Liver (tissue), 3 donors: ENCODE measurements at regions not wholly inside any gene's neighbourhood (a gene's known extent, or its start where the extent isn't known, plus 50 kb on each side); places are given as distances from the start of the nearest gene placed in this dataset.

Experiments used
- EGR1 ChIP-seq, 2 donors: IDR thresholded peaks; 2 replicates each; pipeline ENCODE4 v1.6.1; 2016 to 2018; ENCODE audit warnings: antibody characterized with exemption in 2 of 2, low read depth in 2 of 2
- FOXA2 ChIP-seq: IDR thresholded peaks from 2 replicates; pipeline ENCODE4 v1.6.1; 2016; ENCODE audit warnings: antibody characterized with exemption
- JUND ChIP-seq, 2 donors: IDR thresholded peaks; 2 replicates each; pipeline ENCODE4 v1.6.1; 2016; ENCODE audit warnings: antibody characterized with exemption in 2 of 2
- RAD21 ChIP-seq, 2 donors: IDR thresholded peaks; 2 replicates each; pipeline ENCODE4 v1.6.1; 2016; ENCODE audit warnings: antibody characterized with exemption in 2 of 2, mild to moderate bottlenecking in 2 of 2
- RXRA ChIP-seq, 2 donors: IDR thresholded peaks; 2 replicates each; pipeline ENCODE4 v1.6.1; 2017 to 2018; ENCODE audit warnings: antibody characterized with exemption in 2 of 2, mild to moderate bottlenecking in 1 of 2
- TAF1 ChIP-seq: conservative IDR thresholded peaks from 2 replicates; pipeline ENCODE4 v1.6.1; 2016; ENCODE audit warnings: antibody characterized with exemption, mild to moderate bottlenecking
- TF ChIP-seq, protein P1 (sequence below): fragments of 150-350 bp; IDR thresholded peaks from 2 replicates; pipeline ENCODE4 v1.5.1; 2017; ENCODE audit warnings: improper control_type of control experiment, low read depth, low read length; ENCODE audit not compliant: missing input control
- TF ChIP-seq, protein P2 (sequence below): IDR thresholded peaks from 2 replicates; pipeline ENCODE4 v1.6.1; 2016; ENCODE audit warnings: antibody characterized with exemption
- TF ChIP-seq, protein P3 (sequence below): IDR thresholded peaks from 2 replicates; pipeline ENCODE4 v1.6.1; 2016; ENCODE audit warnings: antibody characterized with exemption, mild to moderate bottlenecking
- TF ChIP-seq, protein P4 (sequence below): IDR thresholded peaks from 2 replicates; pipeline ENCODE4 v1.6.1; 2016; ENCODE audit warnings: antibody characterized with exemption
- donor health status: healthy.
- donor health status: healthy.

DNA sequence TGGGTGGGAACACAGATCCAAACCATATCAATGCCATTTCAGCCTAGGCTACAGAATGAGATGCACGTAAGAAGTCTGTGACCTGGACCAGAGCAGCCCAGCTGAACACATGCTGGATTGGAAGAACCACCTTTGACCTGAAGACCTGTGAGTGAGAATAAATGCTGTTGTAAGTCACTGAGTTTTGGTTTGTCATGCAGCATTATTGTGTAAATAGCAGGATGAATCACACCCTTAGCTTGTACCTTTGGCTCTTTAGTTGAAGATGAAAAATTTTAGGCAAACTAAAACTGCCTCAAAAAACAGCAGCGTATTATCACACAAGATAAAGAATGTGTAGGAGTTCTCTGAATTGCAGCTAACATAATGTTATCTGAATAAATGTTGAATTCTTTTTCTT, 199.4 kb upstream of the LRIG3 start:
- TF ChIP-seq FOXA2 (no peak), JUND (IDR thresholded peaks at IDR 0.05) (no peak), RAD21 (IDR thresholded peaks at IDR 0.05) (no peak), TAF1 (no peak), RXRA (IDR thresholded peaks at IDR 0.05) (no peak), EGR1 (IDR thresholded peaks at IDR 0.05; ENCODE audit: low read depth in 2 of 2) (no peak)
- TF ChIP-seq, protein P1, sequence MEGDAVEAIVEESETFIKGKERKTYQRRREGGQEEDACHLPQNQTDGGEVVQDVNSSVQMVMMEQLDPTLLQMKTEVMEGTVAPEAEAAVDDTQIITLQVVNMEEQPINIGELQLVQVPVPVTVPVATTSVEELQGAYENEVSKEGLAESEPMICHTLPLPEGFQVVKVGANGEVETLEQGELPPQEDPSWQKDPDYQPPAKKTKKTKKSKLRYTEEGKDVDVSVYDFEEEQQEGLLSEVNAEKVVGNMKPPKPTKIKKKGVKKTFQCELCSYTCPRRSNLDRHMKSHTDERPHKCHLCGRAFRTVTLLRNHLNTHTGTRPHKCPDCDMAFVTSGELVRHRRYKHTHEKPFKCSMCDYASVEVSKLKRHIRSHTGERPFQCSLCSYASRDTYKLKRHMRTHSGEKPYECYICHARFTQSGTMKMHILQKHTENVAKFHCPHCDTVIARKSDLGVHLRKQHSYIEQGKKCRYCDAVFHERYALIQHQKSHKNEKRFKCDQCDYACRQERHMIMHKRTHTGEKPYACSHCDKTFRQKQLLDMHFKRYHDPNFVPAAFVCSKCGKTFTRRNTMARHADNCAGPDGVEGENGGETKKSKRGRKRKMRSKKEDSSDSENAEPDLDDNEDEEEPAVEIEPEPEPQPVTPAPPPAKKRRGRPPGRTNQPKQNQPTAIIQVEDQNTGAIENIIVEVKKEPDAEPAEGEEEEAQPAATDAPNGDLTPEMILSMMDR: no peak
- TF ChIP-seq, protein P2, sequence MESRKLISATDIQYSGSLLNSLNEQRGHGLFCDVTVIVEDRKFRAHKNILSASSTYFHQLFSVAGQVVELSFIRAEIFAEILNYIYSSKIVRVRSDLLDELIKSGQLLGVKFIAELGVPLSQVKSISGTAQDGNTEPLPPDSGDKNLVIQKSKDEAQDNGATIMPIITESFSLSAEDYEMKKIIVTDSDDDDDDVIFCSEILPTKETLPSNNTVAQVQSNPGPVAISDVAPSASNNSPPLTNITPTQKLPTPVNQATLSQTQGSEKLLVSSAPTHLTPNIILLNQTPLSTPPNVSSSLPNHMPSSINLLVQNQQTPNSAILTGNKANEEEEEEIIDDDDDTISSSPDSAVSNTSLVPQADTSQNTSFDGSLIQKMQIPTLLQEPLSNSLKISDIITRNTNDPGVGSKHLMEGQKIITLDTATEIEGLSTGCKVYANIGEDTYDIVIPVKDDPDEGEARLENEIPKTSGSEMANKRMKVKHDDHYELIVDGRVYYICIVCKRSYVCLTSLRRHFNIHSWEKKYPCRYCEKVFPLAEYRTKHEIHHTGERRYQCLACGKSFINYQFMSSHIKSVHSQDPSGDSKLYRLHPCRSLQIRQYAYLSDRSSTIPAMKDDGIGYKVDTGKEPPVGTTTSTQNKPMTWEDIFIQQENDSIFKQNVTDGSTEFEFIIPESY: no peak
- TF ChIP-seq, protein P3, sequence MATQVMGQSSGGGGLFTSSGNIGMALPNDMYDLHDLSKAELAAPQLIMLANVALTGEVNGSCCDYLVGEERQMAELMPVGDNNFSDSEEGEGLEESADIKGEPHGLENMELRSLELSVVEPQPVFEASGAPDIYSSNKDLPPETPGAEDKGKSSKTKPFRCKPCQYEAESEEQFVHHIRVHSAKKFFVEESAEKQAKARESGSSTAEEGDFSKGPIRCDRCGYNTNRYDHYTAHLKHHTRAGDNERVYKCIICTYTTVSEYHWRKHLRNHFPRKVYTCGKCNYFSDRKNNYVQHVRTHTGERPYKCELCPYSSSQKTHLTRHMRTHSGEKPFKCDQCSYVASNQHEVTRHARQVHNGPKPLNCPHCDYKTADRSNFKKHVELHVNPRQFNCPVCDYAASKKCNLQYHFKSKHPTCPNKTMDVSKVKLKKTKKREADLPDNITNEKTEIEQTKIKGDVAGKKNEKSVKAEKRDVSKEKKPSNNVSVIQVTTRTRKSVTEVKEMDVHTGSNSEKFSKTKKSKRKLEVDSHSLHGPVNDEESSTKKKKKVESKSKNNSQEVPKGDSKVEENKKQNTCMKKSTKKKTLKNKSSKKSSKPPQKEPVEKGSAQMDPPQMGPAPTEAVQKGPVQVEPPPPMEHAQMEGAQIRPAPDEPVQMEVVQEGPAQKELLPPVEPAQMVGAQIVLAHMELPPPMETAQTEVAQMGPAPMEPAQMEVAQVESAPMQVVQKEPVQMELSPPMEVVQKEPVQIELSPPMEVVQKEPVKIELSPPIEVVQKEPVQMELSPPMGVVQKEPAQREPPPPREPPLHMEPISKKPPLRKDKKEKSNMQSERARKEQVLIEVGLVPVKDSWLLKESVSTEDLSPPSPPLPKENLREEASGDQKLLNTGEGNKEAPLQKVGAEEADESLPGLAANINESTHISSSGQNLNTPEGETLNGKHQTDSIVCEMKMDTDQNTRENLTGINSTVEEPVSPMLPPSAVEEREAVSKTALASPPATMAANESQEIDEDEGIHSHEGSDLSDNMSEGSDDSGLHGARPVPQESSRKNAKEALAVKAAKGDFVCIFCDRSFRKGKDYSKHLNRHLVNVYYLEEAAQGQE: no peak
- TF ChIP-seq, protein P4, sequence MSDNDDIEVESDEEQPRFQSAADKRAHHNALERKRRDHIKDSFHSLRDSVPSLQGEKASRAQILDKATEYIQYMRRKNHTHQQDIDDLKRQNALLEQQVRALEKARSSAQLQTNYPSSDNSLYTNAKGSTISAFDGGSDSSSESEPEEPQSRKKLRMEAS: no peak
